Right cardiac atrium (tissue), 5 donors: ENCODE measurements at regions not wholly inside any gene's neighbourhood (a gene's known extent, or its start where the extent isn't known, plus 50 kb on each side); places are given as distances from the start of the nearest gene placed in this dataset.
"Not testable (repeated sequence)": the region's sequence is repeated elsewhere in the genome, so short reads cannot be mapped to it uniquely, and the experiment has no call there.

ENCODE experiments used
- ATAC-seq, 2 donors: fragments of 200-7000 bp; cut with Tn5 transposase; one replicate each; pipeline versions ENCODE4 v1.8.0 to v1.9.1; 2020; ENCODE audit warnings: moderate library complexity in 2 of 2, mild to moderate bottlenecking in 1 of 2
- DNase-seq, 3 donors: peaks; one replicate each; pipeline ENCODE4 v3.0.0-alpha.2; 2020
- H3K27ac ChIP-seq: one replicate; pipeline ENCODE4 v1.5.1; 2013; ENCODE audit warnings: mild to moderate bottlenecking, low read length, control low read depth, moderate library complexity
- H3K27me3 ChIP-seq: one replicate; pipeline ENCODE4 v1.6.1; 2013; ENCODE audit not compliant: control insufficient read depth, insufficient read depth
- H3K4me1 ChIP-seq: one replicate; pipeline ENCODE4 v1.6.1; 2013; ENCODE audit warnings: low read length; ENCODE audit not compliant: control insufficient read depth, insufficient read depth
- H3K4me3 ChIP-seq: one replicate; pipeline ENCODE4 v1.5.1; 2013; ENCODE audit warnings: low read length, control low read depth
- H3K9me3 ChIP-seq: one replicate; pipeline ENCODE4 v1.6.1; 2013; ENCODE audit warnings: low read length; ENCODE audit not compliant: control insufficient read depth
- WGBS: extraction: QIAGEN DNeasy Blood & Tissue Kit; methylation state at CpG from one replicate; pipeline ENCODE4 v1.1.7; 2013; 5-methylcytosine and 5-hydroxymethylcytosine counted together
- intact Hi-C, 4 donors: fragments of 100-400 bp; cut with DNase I; formaldehyde crosslinking; loops; one replicate each; pipeline versions ENCODE4 v1.11.0 to v1.14.0; 2022 to 2023
- donor health status: healthy with polysubstance abuse.
- donor health status: DM: no; HTN: yes; CAD: no.
- donor health status: DM: no; HTN: no; CAD: no.
- donor health status: DM: no; HTN: yes; CAD: no; lungs with severe emphysema.
- donor health status: DM: yes; HTN: yes; CAD: no.

DNA sequence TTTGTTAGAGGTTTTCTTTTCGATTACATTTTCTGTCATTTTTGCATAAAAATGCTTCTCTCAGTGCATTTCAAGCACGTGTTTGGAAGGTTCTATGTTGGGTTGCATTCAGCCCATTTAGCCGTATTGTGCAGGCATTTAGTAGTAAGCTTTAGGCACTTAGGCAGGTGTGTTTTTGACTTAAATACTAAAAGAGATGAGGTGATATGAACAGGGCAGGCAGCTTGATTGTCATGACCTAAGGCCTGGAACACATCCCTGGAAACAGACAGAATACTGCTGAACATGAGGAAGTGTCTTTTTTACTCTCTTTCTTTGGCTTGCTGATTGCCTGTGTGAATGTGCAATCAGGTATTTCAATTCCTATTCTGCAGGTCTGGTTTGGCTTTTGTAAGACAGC is 610.5 kb upstream of the MAN1A1 start:
- no peak for DNase-seq

DNA sequence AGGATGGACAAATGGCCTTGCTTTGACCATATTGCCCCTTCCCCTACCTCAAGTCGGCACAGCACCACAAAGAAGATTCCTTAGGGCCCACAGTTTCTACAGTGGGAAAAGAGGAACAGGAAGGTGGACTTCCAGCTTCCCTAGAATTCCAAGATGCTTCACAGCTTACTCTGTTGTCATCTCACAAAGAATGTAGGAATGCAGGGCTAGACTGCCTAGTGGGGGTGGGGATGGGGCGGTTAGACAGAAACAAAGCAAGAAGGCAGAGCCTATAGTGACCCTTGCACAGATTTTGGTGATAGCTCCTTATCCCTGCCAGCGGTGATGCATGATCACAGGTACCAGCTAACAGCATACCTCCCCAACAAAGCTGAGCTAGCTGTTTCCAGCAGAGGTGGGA is 607.6 kb upstream of the MAN1A1 start:
- Histone ChIP-seq H3K4me1 (no peaks in the 10 kb centered on the region), H3K27me3 (no peaks in the 10 kb centered on the region), H3K4me3 (no peak overlapping the region), H3K27ac (no peak overlapping the region), H3K9me3 (no peaks in the 10 kb centered on the region)
- DNase-seq (no peak), ATAC-seq (no peak)
- intact Hi-C loops = no loop called here
- WGBS = 87% methylated on average over 3 of the region's 3 CpGs

More for the DNA sequence above, 610.5 kb upstream of the MAN1A1 start:
- no peak for ATAC-seq
- Histone ChIP-seq H3K4me1 (no peaks in the 10 kb centered on the region), H3K9me3 (no peaks in the 10 kb centered on the region), H3K27ac (no peak overlapping the region), H3K27me3 (no peaks in the 10 kb centered on the region), H3K4me3 (no peak overlapping the region)
- 69% methylated on average over 3 of the region's 3 CpGs for WGBS
- intact Hi-C loops = no loop called here

DNA sequence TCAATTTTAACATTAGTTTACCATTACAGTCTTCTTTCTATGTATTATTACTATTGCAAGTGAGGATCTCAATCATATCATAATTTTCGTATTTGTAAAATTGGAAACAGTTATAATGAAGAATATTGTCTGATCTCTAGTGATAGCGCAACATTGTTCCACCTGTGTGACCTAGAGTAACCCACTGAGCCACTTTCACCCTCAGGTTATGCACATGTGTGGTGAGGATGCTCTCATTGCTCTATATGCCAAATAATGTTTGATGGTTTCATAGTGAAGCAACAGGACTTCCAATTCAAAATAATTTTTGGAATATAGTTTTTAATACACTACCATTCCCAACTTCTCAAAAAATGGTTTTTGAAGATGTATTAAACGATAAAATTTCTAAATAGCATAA is 603.1 kb upstream of the MAN1A1 start:
- Histone ChIP-seq H3K4me3 (no peak overlapping the region), H3K9me3 (no peaks in the 10 kb centered on the region), H3K27ac (no peak overlapping the region), H3K27me3 (no peaks in the 10 kb centered on the region), H3K4me1 (no peaks in the 10 kb centered on the region)
- WGBS = 84% methylated on average over 3 of the region's 3 CpGs
- intact Hi-C loops = no loop called here
- ATAC-seq = no peak
- no peak for DNase-seq

DNA sequence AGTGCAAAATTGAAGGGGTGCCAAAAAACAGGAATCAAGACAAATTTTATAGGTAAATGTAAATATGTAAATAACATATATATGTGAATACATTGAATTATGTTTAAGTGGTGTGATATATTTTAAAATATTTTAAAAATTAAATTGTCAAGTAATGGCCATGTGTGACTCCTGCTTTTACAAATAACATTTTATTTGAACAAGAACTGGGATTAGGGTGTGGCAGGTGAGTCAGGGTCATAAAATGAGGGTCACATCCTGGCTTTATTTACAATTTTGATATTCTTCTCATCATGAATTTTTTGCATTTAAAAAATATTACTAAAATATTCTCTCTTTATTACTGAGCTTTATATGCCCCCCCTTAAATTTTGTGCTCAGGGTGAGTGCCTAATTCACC is 601.1 kb upstream of the MAN1A1 start:
- intact Hi-C loops = no loop called here
- no peak for DNase-seq
- no peaks in the 10 kb centered on the region for H3K4me1 ChIP-seq
- H3K27me3 ChIP-seq = no peaks in the 10 kb centered on the region
- H3K9me3 ChIP-seq = no peaks in the 10 kb centered on the region
- no peak overlapping the region for H3K27ac ChIP-seq
- no peak for ATAC-seq
- no peak overlapping the region for H3K4me3 ChIP-seq

DNA sequence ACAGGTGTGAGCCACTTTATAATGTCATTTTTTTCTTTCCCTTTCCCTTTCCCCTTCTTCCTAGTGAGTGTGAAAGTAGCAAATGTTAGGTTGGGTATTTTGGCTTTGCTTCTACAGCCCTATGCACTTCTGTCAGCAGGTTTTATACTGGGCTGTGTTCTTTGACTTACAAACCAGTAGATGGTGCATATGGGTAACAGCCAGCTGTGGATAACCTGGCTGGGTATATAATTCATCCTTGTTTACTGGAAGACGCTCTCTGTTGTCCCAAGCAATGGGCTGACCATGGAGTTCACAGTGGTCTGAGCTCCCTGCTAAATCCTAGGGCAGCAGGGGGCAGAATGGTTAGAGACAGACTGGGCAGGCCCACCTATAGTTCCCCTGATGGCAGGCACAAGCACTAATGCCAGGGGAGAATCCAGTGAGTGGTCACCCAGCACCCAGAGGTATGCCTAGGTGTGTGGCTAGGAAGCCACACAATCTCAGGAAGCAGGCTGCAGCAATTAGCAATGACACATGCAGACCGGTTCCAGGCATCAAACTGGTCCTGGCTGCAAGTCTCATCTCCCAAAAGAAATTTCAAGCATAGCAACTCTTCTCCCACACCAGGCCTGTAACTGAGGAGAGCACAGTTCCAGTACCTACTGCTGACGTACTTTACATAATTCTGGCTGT is 592.7 kb upstream of the MAN1A1 start:
- DNase-seq (no peak), ATAC-seq (no peak)
- Histone ChIP-seq H3K4me1 (no peaks in the 10 kb centered on the region), H3K27me3 (no peaks in the 10 kb centered on the region), H3K4me3 (no peak overlapping the region), H3K27ac (no peak overlapping the region), H3K9me3 (no peaks in the 10 kb centered on the region)
- WGBS = 84% methylated on average over 3 of the region's 3 CpGs
- intact Hi-C loops = no loop called here

DNA sequence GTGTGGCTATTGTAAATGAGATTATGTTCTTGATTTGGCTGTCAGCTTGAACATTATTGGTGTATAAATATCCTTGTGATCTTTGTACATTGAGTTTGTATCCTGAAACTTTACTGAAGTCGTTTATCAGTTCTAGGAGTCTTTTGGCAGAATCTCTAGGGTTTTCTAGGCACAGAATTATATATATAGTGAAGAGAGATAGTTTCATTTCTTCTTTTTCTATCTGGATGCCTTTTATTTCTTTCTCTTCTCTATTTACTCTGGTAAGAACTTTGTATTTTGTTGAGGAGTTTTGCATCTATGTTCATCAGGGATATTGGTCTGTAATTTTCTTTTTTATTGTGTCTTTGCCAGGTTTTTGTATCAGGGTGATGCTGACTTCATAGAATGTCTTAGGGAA is 589.2 kb upstream of the MAN1A1 start:
- Histone ChIP-seq H3K27me3 (no peaks in the 10 kb centered on the region), H3K4me3 (no peak overlapping the region), H3K4me1 (no peaks in the 10 kb centered on the region), H3K9me3 (no peaks in the 10 kb centered on the region), H3K27ac (no peak overlapping the region)
- DNase-seq = no peak
- WGBS = 42% methylated on average over 1 of the region's 1 CpG
- intact Hi-C loops = no loop called here
- no peak for ATAC-seq

DNA sequence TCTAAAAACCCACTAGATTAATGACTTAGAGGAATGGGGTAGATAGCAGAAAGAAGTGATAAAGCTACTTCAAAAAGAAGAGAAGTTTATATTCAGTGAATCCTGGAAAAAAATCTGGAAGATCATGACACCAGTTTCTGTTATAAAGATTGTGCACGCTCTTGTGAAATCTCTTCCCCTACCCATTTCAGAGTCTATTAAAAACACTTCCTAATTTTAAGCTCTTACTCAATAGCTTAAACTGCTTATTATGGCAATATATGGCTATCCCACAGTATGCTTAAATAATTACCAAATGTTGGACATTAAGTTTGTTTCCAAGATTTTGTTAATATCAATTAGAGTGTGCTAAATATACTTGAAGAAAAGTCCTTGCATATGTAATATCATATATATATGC is 585.3 kb upstream of the MAN1A1 start:
- no peak for DNase-seq
- intact Hi-C loops = no loop called here
- WGBS = 61% methylated on average over 1 of the region's 1 CpG
- no peak overlapping the region for H3K27ac ChIP-seq
- no peak for ATAC-seq
- H3K9me3 ChIP-seq = no peaks in the 10 kb centered on the region
- H3K4me3 ChIP-seq = no peak overlapping the region
- no peaks in the 10 kb centered on the region for H3K4me1 ChIP-seq
- no peaks in the 10 kb centered on the region for H3K27me3 ChIP-seq

DNA sequence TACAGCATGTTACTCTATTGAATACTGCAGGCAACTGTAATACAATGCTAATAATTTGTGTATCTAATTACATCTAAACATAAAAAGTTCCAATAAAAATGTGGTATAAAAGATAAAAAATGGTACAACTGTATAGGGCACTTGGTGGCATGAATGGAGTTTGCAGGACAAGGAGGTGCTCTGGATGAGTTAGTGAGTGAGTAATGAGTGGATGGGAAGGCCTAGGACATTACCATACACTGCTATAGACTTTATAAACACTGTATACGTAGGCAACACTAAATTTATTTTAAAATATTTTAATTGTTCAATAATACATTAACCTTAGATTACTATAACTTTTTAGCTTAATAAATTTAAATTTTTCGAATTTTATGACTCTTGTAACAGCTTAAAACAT is 579.6 kb upstream of the MAN1A1 start:
- H3K27ac ChIP-seq = no peak overlapping the region
- no peaks in the 10 kb centered on the region for H3K9me3 ChIP-seq
- WGBS = 65% methylated on average over 2 of the region's 2 CpGs
- no peak overlapping the region for H3K4me3 ChIP-seq
- no peaks in the 10 kb centered on the region for H3K27me3 ChIP-seq
- no peak for DNase-seq
- intact Hi-C loops = no loop called here
- ATAC-seq = no peak
- H3K4me1 ChIP-seq = no peaks in the 10 kb centered on the region

DNA sequence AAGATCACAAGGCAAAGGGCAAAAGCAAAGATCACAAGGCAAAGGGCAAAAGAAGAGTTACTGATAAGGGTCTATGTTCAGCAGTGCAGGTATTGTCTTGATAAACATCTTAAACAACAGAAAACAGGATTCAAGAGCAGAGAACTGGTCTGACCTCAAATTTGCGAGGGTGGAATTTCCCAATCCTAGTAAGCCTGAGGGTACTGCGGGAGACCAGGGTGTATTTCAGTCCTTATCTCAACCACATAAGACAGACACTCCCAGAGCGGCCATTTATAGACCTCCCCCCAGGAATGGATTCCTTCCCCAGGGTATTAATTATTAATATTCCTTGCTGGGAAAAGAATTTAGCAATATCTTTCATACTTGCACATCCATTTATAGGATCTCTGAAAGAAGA is 575.3 kb upstream of the MAN1A1 start:
- intact Hi-C loops, H3K9me3 ChIP-seq, H3K27ac ChIP-seq, ATAC-seq, H3K4me1 ChIP-seq, H3K4me3 ChIP-seq, DNase-seq, H3K27me3 ChIP-seq: not testable (repeated sequence)
- 95% methylated on average over 3 of the region's 3 CpGs for WGBS

DNA sequence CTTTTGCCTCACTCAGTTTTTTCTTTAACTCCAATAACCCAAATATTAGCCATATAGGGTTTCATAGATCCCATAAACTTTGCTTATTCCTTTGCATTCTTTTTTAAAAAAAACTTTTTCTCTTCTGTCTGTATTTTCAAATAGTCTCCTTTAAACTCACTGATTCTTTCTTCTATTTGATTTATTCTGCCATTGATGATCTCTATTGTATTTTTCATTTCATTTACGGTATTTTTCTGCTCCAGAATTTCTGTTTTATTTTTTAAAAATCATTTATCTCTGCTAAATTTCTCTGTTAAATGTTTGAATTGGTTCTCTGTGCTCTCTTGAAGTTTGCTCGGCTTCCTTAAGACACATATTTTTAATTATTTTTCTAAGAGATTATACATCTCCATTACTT is 573.3 kb upstream of the MAN1A1 start:
- Histone ChIP-seq H3K27me3 (no peaks in the 10 kb centered on the region), H3K27ac (no peak overlapping the region), H3K4me1 (no peaks in the 10 kb centered on the region), H3K9me3 (peaks cover 7% of the 10 kb centered on the region), H3K4me3 (no peak overlapping the region)
- ATAC-seq (no peak), DNase-seq (no peak)
- intact Hi-C loops = no loop called here
- 87% methylated on average over 2 of the region's 2 CpGs for WGBS

DNA sequence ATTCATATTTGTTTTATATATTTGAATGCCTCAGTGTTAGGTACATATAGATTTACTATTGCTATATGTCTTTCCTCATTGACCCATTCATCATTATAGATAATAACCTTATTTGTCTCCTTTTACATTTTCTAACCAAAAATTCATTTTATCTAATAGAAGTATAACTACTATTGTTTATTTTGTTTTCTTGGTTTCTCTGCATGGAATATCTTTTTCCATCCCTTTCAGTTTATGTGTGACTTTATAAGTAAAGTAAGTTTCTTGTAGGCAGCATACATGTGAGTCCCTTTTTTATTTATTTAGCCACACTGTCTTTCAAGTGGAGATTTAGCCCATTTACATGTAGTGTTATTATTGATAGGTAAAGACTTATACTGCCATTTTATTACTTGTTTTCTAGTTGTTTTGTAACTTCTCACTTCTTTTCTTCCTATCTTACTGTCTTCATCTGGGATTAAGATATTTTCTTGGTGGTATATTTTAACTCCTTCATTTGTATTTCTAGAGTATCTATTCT is 572.0 kb upstream of the MAN1A1 start:
- H3K9me3 ChIP-seq = peaks cover 7% of the 10 kb centered on the region
- H3K4me1 ChIP-seq = no peaks in the 10 kb centered on the region
- H3K27me3 ChIP-seq = no peaks in the 10 kb centered on the region
- DNase-seq (no peak), ATAC-seq (no peak)
- intact Hi-C loops = no loop called here
- no peak overlapping the region for H3K4me3 ChIP-seq
- H3K27ac ChIP-seq = no peak overlapping the region

DNA sequence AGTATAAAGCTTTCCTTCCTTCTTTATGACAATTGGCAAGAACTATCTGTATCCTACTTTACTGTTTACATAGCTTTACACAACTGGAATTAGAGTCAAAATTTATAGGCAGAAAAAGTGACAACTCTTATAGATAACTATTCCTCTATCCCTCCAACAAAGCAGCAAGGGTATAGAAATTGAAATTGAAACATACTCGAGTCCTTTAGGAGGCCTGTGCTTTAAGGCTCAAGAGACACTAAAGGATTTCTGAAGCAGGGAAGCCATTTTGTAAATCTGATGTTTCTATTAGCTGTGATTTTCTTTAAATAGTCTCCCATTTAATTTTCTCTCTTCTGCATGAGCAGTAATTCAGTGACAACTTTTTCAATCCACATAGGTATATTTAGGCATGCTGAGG is 567.6 kb upstream of the MAN1A1 start:
- no peak overlapping the region for H3K4me3 ChIP-seq
- no peak overlapping the region for H3K27ac ChIP-seq
- no peak for DNase-seq
- H3K4me1 ChIP-seq = no peaks in the 10 kb centered on the region
- H3K27me3 ChIP-seq = no peaks in the 10 kb centered on the region
- ATAC-seq = no peak
- H3K9me3 ChIP-seq = no peaks in the 10 kb centered on the region
- 85% methylated on average over 1 of the region's 1 CpG for WGBS
- intact Hi-C loops = no loop called here
